ENCODE measurements at regions not wholly inside any gene's neighbourhood (a gene's known extent, or its start where the extent isn't known, plus 50 kb on each side); places are given as distances from the start of the nearest gene placed in this dataset.
"Not testable (repeated sequence)": the region's sequence is repeated elsewhere in the genome, so short reads cannot be mapped to it uniquely, and the experiment has no call there.

GRCh38 chr15:22241451-22241850, 161.1 kb downstream of the OR4M2 start:
- no TSS peak for BruUV-seq (replicated peaks)

GRCh38 chr15:22242311-22242710, 162.0 kb downstream of the OR4M2 start:
- H3K4me1 ChIP-seq; H3K36me3 Mint-ChIP-seq (ENCODE audit: insufficient read depth, unreplicated experiment); CTCF ChIA-PET; H3K4me3 ChIP-seq (ENCODE audit: low read depth, low read length); H3K9me3 Mint-ChIP-seq (ENCODE audit: unreplicated experiment); H3K36me3 ChIP-seq (ENCODE audit: control insufficient read depth, insufficient read depth, low read length); H3K4me3 Mint-ChIP-seq (ENCODE audit: unreplicated experiment); H3K27me3 ChIP-seq (replicated peaks; ENCODE audit: control insufficient read depth, insufficient read depth, low read length); POLR2A ChIA-PET; H3K27ac Mint-ChIP-seq (ENCODE audit: unreplicated experiment); H3K27me3 Mint-ChIP-seq (ENCODE audit: insufficient read depth, unreplicated experiment); H3K4me1 Mint-ChIP-seq (ENCODE audit: low read depth, unreplicated experiment); intact Hi-C loops (cut with micrococcal nuclease; ENCODE audit: unreplicated experiment); DNase-seq; BruUV-seq (replicated peaks): not testable (repeated sequence)
- H3K9me3 ChIP-seq = peaks cover 15% of the 10 kb centered on the region

More at GRCh38 chr15:22241451-22241850, 161.1 kb downstream of the OR4M2 start:
- H3K36me3 ChIP-seq (ENCODE audit: control insufficient read depth, insufficient read depth, low read length) = no peaks in the 10 kb centered on the region
- TF ChIP-seq CTCF (IDR thresholded peaks at IDR 0.05; ENCODE audit: insufficient read depth in 1 of 2, low read depth in 1 of 2, low read length in 1 of 2, severe bottlenecking in 1 of 2, unreplicated experiment in 1 of 2) = no peak
- H3K4me3 Mint-ChIP-seq (ENCODE audit: unreplicated experiment) = no peak overlapping the region
- no peaks in the 10 kb centered on the region for H3K4me1 Mint-ChIP-seq (ENCODE audit: low read depth, unreplicated experiment)
- H3K4me1 ChIP-seq = no peaks in the 10 kb centered on the region
- no peak overlapping the region for H3K27ac Mint-ChIP-seq (ENCODE audit: unreplicated experiment)
- peaks cover 7% of the 10 kb centered on the region for H3K9me3 Mint-ChIP-seq (ENCODE audit: unreplicated experiment)
- peaks cover 3% of the 10 kb centered on the region for H3K27me3 Mint-ChIP-seq (ENCODE audit: insufficient read depth, unreplicated experiment)
- H3K9me3 ChIP-seq = peaks cover 15% of the 10 kb centered on the region
- ChIA-PET POLR2A (no interaction called here), CTCF (interaction anchor here (0.7 kb wide), 1 partner anchor 18 kb away, joined by 4 read pairs; no protein-coding TSS in a partner anchor)
- intact Hi-C loops (cut with micrococcal nuclease; ENCODE audit: unreplicated experiment) = no loop called here
- H3K36me3 Mint-ChIP-seq (ENCODE audit: insufficient read depth, unreplicated experiment) = no peaks in the 10 kb centered on the region
- no peak overlapping the region for H3K4me3 ChIP-seq (ENCODE audit: low read depth, low read length)
- no peaks in the 10 kb centered on the region for H3K27me3 ChIP-seq (replicated peaks; ENCODE audit: control insufficient read depth, insufficient read depth, low read length)
- no peak for DNase-seq

- Histone ChIP-seq H3K4me3 (ENCODE audit: low read depth, low read length) (no peak overlapping the region), H3K4me1 (no peaks in the 10 kb centered on the region), H3K36me3 (ENCODE audit: control insufficient read depth, insufficient read depth, low read length) (no peaks in the 10 kb centered on the region), H3K27me3 (replicated peaks; ENCODE audit: control insufficient read depth, insufficient read depth, low read length) (no peaks in the 10 kb centered on the region), H3K9me3 (peaks cover 15% of the 10 kb centered on the region)
- CTCF ChIA-PET = interaction anchor here (0.6 kb wide), 1 partner anchor 14 kb away, joined by 6 read pairs; no protein-coding TSS in a partner anchor
- Mint-ChIP-seq H3K36me3 (ENCODE audit: insufficient read depth, unreplicated experiment) (no peaks in the 10 kb centered on the region), H3K9me3 (ENCODE audit: unreplicated experiment) (peaks cover 9% of the 10 kb centered on the region), H3K27ac (ENCODE audit: unreplicated experiment) (no peak overlapping the region), H3K4me3 (ENCODE audit: unreplicated experiment) (no peak overlapping the region), H3K27me3 (ENCODE audit: insufficient read depth, unreplicated experiment) (peaks cover 3% of the 10 kb centered on the region), H3K4me1 (ENCODE audit: low read depth, unreplicated experiment) (no peaks in the 10 kb centered on the region)
- no peak for TF ChIP-seq CTCF (IDR thresholded peaks at IDR 0.05; ENCODE audit: insufficient read depth in 1 of 2, low read depth in 1 of 2, low read length in 1 of 2, severe bottlenecking in 1 of 2, unreplicated experiment in 1 of 2)
- BruUV-seq (replicated peaks) = no TSS peak
- no peak for DNase-seq
- POLR2A ChIA-PET = no interaction called here
- intact Hi-C loops (cut with micrococcal nuclease; ENCODE audit: unreplicated experiment) = no loop called here
Observed at GRCh38 chr15:22243440-22244130, 163.3 kb downstream of the OR4M2 start.

GRCh38 chr15:22249511-22249910, 169.2 kb downstream of the OR4M2 start:
- intact Hi-C loops (cut with micrococcal nuclease; ENCODE audit: unreplicated experiment); H3K36me3 Mint-ChIP-seq (ENCODE audit: insufficient read depth, unreplicated experiment): not testable (repeated sequence)

GRCh38 chr15:22250501-22251290, 170.4 kb downstream of the OR4M2 start:
- BruUV-seq (replicated peaks); H3K9me3 ChIP-seq; H3K27ac Mint-ChIP-seq (ENCODE audit: unreplicated experiment); POLR2A ChIA-PET; H3K9me3 Mint-ChIP-seq (ENCODE audit: unreplicated experiment); H3K36me3 Mint-ChIP-seq (ENCODE audit: insufficient read depth, unreplicated experiment); H3K36me3 ChIP-seq (ENCODE audit: control insufficient read depth, insufficient read depth, low read length); H3K4me1 Mint-ChIP-seq (ENCODE audit: low read depth, unreplicated experiment); H3K4me3 Mint-ChIP-seq (ENCODE audit: unreplicated experiment); H3K27me3 Mint-ChIP-seq (ENCODE audit: insufficient read depth, unreplicated experiment); H3K4me3 ChIP-seq (ENCODE audit: low read depth, low read length); CTCF ChIA-PET; intact Hi-C loops (cut with micrococcal nuclease; ENCODE audit: unreplicated experiment); DNase-seq; H3K4me1 ChIP-seq; H3K27me3 ChIP-seq (replicated peaks; ENCODE audit: control insufficient read depth, insufficient read depth, low read length): not testable (repeated sequence)

More at GRCh38 chr15:22249511-22249910, 169.2 kb downstream of the OR4M2 start:
- DNase-seq; H3K27ac Mint-ChIP-seq (ENCODE audit: unreplicated experiment); H3K4me1 Mint-ChIP-seq (ENCODE audit: low read depth, unreplicated experiment); H3K27me3 ChIP-seq (replicated peaks; ENCODE audit: control insufficient read depth, insufficient read depth, low read length); H3K27me3 Mint-ChIP-seq (ENCODE audit: insufficient read depth, unreplicated experiment); CTCF ChIA-PET; H3K9me3 Mint-ChIP-seq (ENCODE audit: unreplicated experiment); POLR2A ChIA-PET; H3K4me1 ChIP-seq; BruUV-seq (replicated peaks); H3K4me3 ChIP-seq (ENCODE audit: low read depth, low read length); H3K4me3 Mint-ChIP-seq (ENCODE audit: unreplicated experiment); H3K36me3 ChIP-seq (ENCODE audit: control insufficient read depth, insufficient read depth, low read length): not testable (repeated sequence)
- H3K9me3 ChIP-seq = peaks cover 11% of the 10 kb centered on the region

Data from Caco-2 (cell line).